Kidney (tissue), 13 donors: ENCODE measurements at regions not wholly inside any gene's neighbourhood (a gene's known extent, or its start where the extent isn't known, plus 50 kb on each side); places are given as distances from the start of the nearest gene placed in this dataset.
"Not testable (repeated sequence)": the region's sequence is repeated elsewhere in the genome, so short reads cannot be mapped to it uniquely, and the experiment has no call there.

Source experiments
- DNase-seq, 5 donors: peaks; one replicate each; pipeline ENCODE4 v3.0.0-alpha.2; 2013 to 2020
- FAIRE-seq: peaks from 2 replicates; lab custom pipeline; 2012; peaks lifted over from hg19 to GRCh38; lab: Jason Lieb, UNC
- H3K27ac ChIP-seq, 2 donors: one replicate each; pipeline ENCODE4 v1.7.0; 2013; ENCODE audit warnings: low read depth in 2 of 2, low read length in 2 of 2, inconsistent platforms in 1 of 2
- H3K27me3 ChIP-seq: one replicate; pipeline ENCODE4 v1.7.1; 2013; ENCODE audit warnings: low read length, inconsistent platforms; ENCODE audit not compliant: control insufficient read depth, insufficient read depth
- H3K36me3 ChIP-seq, 3 donors: one replicate each; pipeline versions ENCODE4 v1.7.0 to v1.7.1; 2013; ENCODE audit warnings: low read length in 3 of 3, control low read depth in 1 of 3, inconsistent platforms in 1 of 3; ENCODE audit not compliant: insufficient read depth in 3 of 3, control insufficient read depth in 2 of 3
- H3K4me1 ChIP-seq, 3 donors: one replicate each; pipeline versions ENCODE4 v1.7.0 to v1.7.1; 2013; ENCODE audit warnings: low read length in 3 of 3, inconsistent platforms in 1 of 3, low read depth in 1 of 3; ENCODE audit not compliant: control insufficient read depth in 2 of 3, insufficient read depth in 2 of 3
- H3K4me3 ChIP-seq, 3 donors: one replicate each; pipeline versions ENCODE4 v1.7.0 to v1.8.1; 2013; ENCODE audit warnings: low read length in 3 of 3, control low read depth in 1 of 3, inconsistent platforms in 1 of 3
- H3K9ac ChIP-seq, 3 donors: one replicate each; pipeline versions ENCODE4 v1.7.0 to v1.7.1; 2013; ENCODE audit warnings: low read length in 3 of 3, control low read depth in 1 of 3, inconsistent platforms in 1 of 3
- H3K9me3 ChIP-seq, 3 donors: one replicate each; pipeline versions ENCODE4 v1.7.0 to v1.7.1; 2013; ENCODE audit warnings: low read length in 3 of 3, control low read depth in 1 of 3, inconsistent platforms in 1 of 3; ENCODE audit not compliant: control insufficient read depth in 2 of 3, insufficient read depth in 1 of 3
- intact Hi-C: fragments of 100-400 bp; cut with DNase I; formaldehyde crosslinking; loops from one replicate; pipeline ENCODE4 v1.11.1; 2022
- TF ChIP-seq, protein P1 (sequence below): IDR thresholded peaks from 3 replicates; pipeline ENCODE4 v1.5.1; 2012; ENCODE audit warnings: mild to moderate bottlenecking, moderate library complexity, borderline replicate concordance; ENCODE audit not compliant: insufficient read depth; ENCODE audit errors: extremely low read depth
- donor health status: control.
- donor health status: control.
- donor health status: control.
- donor health status: control.
- donor health status: control.
- donor health status: DM: yes; HTN: yes; CAD: no.
- donor health status: Normal renal cell carcinoma (clear cell type).

DNA sequence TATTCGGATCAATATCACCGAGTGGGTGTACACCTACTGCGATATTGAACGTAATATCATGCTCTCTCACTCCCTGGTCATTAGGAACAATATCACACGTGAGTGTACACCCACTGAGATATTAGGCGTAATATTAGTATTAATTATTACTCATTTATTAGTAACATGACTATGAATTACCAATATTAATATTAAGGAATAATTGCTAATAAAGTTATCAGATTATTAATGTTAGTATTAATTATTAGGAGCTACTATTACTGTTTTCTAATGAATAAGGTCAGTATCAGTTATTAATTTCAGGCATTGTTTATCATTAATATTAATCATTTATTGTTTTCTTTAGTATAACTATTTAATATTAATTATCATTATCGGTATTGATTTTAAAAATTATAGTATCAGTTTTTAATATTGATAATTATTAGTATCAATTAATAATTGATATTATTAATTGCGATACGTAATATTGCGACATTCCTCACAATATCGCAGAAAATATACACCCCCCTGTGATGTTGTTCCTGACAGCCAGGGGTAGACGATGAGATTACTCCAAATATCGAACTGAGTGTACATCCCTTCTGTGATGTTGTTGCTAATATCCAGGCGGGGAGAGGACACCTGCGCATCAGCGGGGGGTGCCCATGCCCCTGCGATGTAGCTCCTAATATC, 84.2 kb downstream of the DAPL1 start:
- Histone ChIP-seq H3K27me3 (no peaks in the 10 kb centered on the region), H3K4me3 (no peak overlapping the region), H3K9ac (no peak overlapping the region), H3K27ac (no peak overlapping the region), H3K9me3 (no peaks in the 10 kb centered on the region), H3K36me3 (no peaks in the 10 kb centered on the region), H3K4me1 (no peaks in the 10 kb centered on the region)
- TF ChIP-seq, protein P1, sequence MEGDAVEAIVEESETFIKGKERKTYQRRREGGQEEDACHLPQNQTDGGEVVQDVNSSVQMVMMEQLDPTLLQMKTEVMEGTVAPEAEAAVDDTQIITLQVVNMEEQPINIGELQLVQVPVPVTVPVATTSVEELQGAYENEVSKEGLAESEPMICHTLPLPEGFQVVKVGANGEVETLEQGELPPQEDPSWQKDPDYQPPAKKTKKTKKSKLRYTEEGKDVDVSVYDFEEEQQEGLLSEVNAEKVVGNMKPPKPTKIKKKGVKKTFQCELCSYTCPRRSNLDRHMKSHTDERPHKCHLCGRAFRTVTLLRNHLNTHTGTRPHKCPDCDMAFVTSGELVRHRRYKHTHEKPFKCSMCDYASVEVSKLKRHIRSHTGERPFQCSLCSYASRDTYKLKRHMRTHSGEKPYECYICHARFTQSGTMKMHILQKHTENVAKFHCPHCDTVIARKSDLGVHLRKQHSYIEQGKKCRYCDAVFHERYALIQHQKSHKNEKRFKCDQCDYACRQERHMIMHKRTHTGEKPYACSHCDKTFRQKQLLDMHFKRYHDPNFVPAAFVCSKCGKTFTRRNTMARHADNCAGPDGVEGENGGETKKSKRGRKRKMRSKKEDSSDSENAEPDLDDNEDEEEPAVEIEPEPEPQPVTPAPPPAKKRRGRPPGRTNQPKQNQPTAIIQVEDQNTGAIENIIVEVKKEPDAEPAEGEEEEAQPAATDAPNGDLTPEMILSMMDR: no peak
- FAIRE-seq: peak; percentile 67
- intact Hi-C loops: no loop called here
- no peak for DNase-seq

DNA sequence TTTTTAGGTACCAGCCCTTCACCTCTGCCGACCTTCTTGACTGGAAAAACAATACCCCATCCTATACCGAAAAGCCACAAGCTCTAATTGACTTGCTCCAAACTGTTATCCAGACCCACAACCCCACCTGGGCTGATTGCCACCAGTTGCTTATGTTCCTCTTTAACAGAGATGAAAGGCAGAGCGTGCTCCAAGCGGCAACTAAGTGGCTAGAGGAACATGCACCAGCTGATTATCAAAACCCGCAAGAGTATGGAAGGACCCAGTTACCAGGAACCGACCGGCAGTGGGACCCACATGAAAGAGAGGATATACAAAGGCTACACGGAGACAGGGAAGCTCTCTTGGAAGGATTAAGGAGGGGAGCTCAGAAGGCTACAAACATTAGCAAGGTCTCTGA, 86.1 kb upstream of the TANC1 start:
- H3K4me1 ChIP-seq: no peaks in the 10 kb centered on the region
- DNase-seq: no peak
- no peak for FAIRE-seq
- no peaks in the 10 kb centered on the region for H3K36me3 ChIP-seq
- no peaks in the 10 kb centered on the region for H3K27me3 ChIP-seq
- H3K27ac ChIP-seq: no peak overlapping the region
- intact Hi-C loops: no loop called here
- TF ChIP-seq, protein P1: no peak
- H3K9me3 ChIP-seq: no peaks in the 10 kb centered on the region
- H3K4me3 ChIP-seq: no peak overlapping the region
- H3K9ac ChIP-seq: no peak overlapping the region

DNA sequence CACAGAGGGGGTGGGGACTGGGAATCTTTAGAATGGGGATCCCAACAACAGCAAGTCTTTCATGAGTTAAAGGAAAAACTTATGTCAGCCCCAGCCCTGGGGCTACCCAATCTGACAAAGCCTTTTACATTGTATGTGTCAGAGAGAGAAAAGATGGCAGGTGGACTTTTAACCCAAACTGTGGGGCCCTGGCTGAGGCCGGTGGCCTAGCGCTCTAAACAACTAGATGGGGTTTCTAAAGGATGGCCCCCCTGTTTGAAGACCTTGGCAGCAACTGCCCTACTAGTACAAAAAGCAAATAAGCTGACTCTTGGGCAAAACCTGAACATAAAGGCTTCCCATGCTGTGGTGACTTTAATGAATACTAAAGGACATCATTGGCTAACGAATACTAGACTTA, 83.9 kb upstream of the TANC1 start:
- H3K36me3 ChIP-seq, intact Hi-C loops, H3K9ac ChIP-seq, H3K4me3 ChIP-seq, H3K27ac ChIP-seq, FAIRE-seq, H3K27me3 ChIP-seq, DNase-seq, H3K9me3 ChIP-seq, H3K4me1 ChIP-seq: not testable (repeated sequence)

DNA sequence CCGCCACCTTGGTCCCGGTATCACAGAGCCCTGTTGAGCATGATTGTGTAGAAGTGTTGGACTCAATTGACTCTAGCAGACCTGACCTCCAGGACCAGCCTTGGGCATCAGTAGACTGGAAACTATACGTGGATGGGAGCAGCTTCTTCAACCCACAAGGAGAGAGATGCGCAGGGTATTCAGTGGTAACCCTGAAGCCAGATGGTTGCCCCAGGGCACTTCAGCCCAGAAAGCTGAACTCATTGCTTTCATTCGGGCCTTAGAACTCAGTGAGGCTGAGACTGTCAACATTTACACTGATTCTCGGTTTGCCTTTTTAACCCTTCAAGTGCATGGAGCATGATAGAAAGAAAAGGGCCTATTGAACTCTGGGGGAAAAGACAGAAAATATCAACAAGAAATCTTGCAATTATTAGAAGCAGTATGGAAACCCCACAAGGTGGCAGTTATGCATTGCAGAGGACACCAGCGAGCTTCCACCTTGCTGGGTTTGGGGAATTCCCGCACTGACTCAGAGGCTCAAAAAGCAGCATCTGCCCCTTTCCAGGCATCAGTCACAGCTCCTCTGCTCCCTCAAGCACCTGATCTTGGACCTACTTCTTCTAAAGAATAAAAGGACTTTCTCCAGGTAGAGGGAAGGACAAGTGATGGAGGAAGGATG, 83.3 kb upstream of the TANC1 start:
- H3K4me3 ChIP-seq, H3K36me3 ChIP-seq, intact Hi-C loops, H3K9me3 ChIP-seq, H3K27me3 ChIP-seq, H3K4me1 ChIP-seq, H3K9ac ChIP-seq, FAIRE-seq, H3K27ac ChIP-seq, DNase-seq: not testable (repeated sequence)

DNA sequence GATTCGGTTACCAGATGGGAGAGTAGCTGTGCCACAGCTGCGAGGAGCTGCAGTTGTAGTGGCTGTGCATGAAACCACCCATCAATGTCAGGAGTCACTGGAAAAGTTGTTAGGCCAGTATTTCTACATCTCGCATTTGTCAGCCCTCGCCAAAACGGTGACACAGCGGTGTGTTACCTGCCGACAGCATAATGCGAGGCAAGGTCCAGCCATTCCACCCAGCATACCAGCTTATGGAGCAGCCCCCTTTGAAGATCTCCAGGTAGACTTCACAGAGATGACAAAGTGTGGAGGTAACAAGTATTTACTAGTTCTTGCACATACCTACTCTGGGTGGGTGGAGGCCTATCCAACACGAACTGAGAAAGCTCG, 82.8 kb upstream of the TANC1 start:
- peak in 1 of 5 donors; percentile 57 for DNase-seq
- H3K9ac ChIP-seq, H3K36me3 ChIP-seq, intact Hi-C loops, H3K27ac ChIP-seq, H3K4me1 ChIP-seq, H3K4me3 ChIP-seq, FAIRE-seq, H3K9me3 ChIP-seq, H3K27me3 ChIP-seq: not testable (repeated sequence)
